Kasumi-1 (cell line): ENCODE measurements at regions not wholly inside any gene's neighbourhood (a gene's known extent, or its start where the extent isn't known, plus 50 kb on each side); places are given as distances from the start of the nearest gene placed in this dataset.
"Not testable (repeated sequence)": the region's sequence is repeated elsewhere in the genome, so short reads cannot be mapped to it uniquely, and the experiment has no call there.

Experiments used
- DNase-seq, 2 experiments: peaks; one replicate each; lab custom pipeline; 2025; lab: John Stamatoyannopoulos, UW

DNA sequence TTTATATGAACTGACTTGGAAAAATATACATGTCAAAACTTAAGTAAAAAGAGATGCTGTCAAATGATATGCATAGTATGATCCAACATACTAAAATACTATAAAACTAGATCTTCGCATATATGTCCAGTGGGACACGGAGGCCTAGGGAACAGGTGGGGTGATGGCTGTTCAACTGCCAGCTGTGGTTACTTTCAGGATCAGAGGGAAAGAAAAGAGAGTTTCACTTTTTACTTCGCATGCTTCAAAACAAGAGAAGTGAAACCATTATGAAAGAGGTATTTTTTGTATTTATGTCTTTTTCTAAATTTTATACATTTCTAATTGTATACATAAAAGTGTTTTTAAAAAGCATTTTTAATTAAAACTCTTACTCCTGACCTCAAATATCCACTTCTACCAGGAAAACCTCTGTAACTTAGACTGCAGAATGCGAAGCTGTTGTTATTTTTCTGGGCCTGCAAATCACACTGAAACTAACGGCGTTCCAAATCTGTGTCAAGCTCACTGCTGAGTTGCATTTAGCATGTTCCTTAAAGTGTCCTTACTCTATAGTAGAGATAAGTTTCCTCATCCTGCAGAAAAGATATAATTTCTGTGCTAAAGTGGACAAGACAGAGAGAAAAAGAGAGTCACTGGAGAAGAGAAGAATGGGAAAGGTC is 97.8 kb upstream of the SLC35G4 start:
- DNase-seq: no peak

DNA sequence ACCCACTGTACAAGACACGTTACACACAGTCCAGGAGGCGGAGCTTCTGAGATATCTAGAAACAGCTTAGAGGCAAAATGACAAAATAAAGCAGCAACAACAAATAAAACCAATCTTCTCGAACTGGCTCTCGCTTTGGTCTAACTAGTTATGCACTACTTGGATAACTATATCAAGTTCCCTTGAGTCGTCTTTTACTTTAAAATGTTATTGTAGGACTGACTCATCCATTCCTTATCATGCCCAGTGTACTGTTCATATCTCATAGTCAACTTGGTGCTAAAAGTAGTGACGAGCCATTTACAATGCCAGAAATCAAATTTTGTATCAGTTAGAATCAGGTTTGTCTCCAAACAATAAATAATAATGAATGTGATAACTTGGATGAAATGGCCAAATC is 102.5 kb upstream of the SLC35G4 start:
- no peak for DNase-seq

- no peak for DNase-seq
Measured at GRCh38 chr18:11505993-11506392, 103.4 kb upstream of the SLC35G4 start.

DNA sequence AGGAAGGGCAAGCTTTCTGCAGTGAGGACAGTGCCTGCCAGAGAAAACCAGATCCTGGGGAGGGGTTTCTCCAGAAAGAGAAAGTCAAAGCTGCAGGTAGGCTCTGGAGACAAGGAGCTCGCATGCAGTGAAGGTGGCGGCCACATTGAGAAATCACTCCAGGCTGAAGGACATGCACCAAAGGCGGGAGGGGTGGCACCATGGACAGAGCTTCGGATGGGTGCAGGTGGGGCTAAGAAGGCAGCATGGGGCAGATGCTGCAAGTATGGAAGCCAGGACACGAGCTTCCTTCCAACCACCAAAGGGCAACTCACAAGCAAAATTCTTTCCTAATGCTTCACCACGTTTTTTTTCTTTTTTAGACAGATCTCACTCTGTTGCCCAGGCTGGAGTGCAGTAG is 104.4 kb upstream of the SLC35G4 start:
- DNase-seq: no peak

DNA sequence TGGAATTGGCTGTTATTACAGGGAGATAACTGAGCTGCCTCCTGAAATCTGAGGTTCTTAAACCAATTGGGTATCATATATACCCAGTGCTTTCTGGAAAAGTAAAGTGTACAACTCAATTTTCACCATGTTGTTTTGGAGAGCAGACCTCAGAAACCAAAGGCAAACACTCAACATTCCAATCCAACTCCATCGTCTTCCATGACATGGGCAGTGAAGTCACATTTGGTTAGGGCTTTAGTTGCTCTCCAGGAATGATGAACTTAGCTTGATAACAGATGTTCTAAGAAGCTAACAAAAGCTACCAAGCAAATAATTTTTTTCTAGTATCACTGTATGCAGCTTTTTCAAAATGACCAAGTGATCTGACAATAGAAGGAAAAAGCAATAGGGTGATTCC is 107.0 kb upstream of the SLC35G4 start:
- DNase-seq: no peak

DNA sequence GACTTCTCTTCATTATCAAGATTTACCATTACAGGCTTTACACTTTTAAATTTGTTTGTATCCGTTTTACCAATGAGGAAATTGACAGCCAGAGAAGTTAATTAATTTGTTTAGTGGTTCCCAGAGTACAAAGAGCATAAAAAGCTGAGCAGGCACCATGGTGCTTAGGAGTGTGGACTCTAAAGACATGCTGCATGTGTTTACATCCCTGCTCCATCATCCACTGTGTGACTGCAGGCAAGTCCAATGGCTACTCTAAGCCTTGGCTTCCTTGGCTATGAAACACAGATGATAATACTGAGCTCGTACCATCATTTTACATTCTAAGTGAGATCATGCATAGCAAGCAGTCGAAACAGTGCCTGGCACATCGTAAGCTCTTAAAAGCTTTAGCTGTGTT is 108.0 kb upstream of the SLC35G4 start:
- DNase-seq: no peak

DNA sequence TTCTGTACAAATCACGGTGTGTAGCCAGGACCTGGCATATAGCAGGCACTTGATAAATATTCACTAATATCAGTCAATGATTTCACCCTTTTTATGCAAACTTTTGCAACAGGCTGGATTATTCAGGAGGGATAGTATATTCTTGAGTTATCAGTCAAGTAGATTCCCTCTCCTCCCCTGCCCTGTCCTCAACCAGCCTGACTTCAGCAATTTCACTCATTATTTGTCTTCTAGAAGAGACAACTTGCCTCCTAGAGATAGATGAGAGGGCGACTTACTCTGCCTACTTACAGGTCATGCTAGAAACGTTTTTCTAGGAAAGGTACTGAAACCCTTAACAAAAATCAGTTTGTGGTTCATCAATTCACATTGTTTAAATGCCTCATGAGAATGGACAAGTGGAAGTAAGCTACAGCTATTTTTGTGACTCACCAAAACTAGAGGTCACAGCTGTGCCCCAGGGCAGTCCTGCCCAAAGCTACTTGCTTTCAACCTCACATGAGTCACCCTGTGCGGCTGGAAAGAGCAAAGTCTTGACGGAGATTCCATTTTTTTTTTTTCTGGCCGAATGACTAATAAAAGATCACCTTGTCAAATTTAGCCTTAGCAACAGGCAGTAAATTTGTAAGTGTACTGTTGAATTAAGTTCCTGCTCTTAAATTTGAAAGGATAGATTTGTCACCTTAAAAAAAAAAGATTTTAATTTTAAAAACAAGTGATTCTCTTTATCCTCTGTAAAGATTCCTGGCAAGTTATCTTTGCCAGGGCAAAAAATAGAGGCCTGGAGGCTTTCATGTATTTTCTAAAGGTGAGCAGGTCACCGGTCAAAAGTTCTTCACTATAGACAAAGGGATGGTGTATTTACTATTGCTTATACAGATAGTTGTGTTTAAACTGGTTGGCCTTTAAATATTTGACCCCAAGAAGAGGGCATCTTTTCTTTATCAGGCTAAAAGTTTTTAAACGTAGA is 109.0 kb upstream of the SLC35G4 start:
- no peak for DNase-seq

DNA sequence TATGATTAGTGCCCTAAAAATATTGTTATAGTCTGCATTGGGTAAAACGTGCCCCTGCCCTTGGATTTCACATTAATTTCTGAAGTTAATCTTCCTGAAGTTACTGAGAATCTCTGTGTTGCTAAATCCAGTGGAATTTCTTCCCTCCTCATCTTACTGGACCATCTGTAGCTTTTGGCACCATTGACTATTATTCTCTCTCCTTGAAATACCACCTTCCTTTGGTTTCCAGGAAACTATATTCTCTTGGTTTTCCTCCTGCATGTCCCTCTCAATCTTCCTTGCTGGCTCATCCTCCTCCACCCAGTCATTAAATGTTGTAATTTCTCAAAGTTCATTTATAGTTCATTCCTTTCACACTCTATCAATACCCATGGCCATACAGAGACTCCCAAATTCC is 110.6 kb upstream of the SLC35G4 start:
- DNase-seq: no peak

- DNase-seq: no peak
Measured at GRCh38 chr18:11497585-11497984, 111.8 kb upstream of the SLC35G4 start.

DNA sequence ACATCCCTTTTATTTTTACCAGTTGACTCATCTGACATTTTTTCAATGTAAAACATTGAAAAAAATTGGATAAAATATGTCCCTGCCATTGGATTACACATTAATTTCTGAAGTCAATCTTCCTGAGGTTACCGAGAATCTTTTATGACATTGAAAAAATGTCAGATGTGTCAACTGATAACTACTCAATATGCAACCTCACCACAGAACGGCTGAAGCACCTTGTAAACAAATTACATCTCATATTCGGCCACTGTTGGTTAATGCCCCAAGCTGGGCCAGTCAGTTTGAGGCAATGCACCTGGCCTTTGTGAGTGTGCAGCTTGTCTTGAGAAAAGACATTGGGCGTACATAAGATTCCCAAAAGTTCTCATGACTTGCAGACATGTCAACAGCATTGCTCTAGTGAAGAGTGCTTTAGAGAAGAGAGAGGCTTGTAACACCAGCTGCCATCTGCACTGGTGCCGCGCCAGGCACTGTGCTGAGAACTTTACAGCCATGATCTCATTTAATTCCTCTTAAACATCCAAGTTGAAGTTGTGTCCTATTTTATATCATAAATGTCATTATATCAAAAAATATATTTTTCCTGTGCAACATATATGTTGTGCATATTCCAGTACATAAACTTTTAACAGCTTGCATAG is 112.7 kb upstream of the SLC35G4 start:
- no peak for DNase-seq

GRCh38 chr18:11495441-11495840 is 114.0 kb upstream of the SLC35G4 start:
- DNase-seq: no peak

DNA sequence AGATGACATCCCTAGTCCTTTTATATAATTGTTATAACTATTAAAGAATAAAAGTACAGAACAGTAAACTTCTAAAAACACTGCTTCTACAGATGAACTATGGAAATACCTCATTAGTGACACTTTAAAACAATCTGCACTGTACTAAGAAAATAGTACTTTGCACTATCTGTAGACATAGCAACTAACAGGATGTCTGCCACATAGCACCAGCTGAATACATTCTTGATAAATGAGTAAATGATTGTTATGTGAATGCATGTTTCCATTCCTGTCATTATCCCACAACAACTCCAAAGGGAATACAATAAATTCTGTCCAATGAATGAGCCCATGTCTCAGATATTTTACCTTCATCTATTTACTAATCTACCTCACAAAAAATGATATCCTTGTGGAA is 115.3 kb upstream of the SLC35G4 start:
- DNase-seq: no peak

DNA sequence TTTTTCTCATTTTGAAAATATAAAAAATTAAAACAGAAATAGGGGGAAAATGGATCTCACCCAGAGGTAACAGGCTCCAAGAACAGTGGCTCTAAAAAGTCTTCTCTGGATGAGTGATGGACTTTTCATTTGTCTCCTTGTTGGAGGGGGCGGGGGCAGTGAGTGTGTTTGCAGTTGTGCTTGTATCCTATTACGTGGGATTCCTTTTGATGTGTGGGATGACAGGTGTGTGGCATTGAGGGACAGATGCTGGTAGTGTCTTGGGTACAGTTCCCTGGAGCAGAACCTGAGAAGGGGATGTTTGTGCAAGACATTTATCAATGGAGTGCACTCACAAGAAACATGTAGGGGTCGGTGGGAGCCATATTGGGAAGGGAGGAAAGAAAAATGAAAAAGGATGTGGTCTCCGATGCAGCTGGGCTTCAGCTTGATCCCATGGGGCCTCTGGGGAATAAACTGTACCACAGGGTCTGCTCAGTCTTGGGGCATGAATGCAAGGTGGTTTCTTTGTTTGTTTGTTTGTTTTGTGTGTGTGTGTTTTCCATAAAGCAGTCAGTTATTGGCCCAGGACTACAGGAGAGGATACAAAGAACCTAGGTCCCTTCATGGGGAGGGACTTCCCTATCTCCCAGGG is 120.0 kb upstream of the SLC35G4 start:
- no peak for DNase-seq

DNA sequence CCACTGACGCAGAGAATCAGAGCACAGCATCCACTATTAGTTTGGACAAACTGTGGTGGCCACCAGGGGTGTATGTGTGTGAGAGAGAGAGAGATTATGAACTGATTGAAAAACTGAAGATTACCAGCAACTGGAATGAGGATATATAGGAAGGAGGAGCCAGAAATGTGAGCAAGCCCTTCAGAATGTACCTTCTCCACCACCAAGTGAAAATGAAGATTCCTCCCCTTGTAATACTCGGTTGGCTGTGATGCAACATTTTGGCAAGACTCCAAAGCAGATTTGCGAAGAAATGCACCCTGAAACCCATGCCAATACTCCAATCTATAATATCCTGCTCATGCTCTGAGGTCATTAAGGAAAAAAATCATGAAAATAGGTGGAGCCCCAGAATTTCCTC is 121.2 kb upstream of the SLC35G4 start:
- no peak for DNase-seq

- DNase-seq: no peak
Measured at GRCh38 chr18:11487390-11487789, 122.0 kb upstream of the SLC35G4 start.

- DNase-seq: no peak
Measured at GRCh38 chr18:11482271-11482670, 127.1 kb upstream of the SLC35G4 start.

DNA sequence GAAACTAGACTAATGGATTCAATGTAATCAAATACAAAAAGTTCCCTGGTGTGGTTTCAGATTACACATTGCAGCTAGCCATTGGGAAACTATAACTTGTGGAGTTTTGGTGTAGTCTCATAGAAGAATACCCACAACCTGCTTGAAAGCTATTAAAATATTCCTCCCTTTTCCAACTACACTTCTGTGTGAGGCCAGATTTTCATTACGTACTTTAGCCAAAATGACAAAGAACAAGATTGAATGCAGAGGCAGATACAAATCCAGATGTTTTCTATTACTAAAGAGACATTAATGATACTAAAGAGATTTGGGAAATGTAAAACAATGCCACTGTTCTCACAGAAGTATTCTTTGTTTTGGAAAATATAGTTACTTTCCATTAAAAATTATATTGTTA is 128.7 kb upstream of the SLC35G4 start:
- no peak for DNase-seq

- not testable (repeated sequence) for DNase-seq
Measured at GRCh38 chr18:11479031-11479430, 130.4 kb upstream of the SLC35G4 start.

DNA sequence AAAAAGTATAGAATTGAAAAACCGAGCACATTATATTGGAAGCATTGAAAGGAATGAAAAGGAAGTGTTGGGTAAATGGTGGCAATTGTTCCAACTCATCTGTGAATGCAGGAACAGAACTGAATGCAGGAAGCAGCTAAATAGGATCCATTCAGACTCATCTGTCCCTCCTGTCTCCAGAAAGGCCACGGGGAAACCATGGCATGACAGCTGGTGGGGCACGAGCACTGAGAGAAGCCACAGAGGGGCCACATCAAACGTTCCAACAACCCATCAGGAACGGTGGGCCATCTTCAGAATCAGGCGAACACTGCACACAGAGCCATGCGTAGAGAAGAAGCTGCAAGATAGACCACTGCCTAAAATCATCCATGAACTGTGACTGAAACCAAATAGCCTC is 138.5 kb upstream of the SLC35G4 start:
- no peak for DNase-seq

DNA sequence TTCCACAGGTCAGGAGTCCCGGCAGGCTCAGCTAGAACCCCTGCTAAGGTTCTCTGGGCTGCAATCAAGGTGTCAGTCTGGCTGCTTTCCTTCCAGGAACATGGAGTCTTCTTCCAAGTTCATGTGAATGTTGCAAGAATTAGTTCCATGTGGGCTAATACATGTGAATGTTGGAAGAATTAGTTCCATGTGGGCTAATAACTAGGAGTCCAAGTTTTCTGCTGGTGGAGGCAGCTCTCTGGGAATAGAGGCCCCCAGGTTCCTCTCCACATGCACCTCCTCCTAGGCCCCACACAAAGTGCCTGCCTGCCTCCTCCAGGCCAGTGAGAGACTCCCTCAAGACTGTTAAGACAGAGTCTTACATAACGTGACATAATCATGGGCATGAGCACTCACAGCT is 140.8 kb upstream of the SLC35G4 start:
- DNase-seq: no peak

- DNase-seq: no peak
Measured at GRCh38 chr18:11468120-11468519, 141.3 kb upstream of the SLC35G4 start.

DNA sequence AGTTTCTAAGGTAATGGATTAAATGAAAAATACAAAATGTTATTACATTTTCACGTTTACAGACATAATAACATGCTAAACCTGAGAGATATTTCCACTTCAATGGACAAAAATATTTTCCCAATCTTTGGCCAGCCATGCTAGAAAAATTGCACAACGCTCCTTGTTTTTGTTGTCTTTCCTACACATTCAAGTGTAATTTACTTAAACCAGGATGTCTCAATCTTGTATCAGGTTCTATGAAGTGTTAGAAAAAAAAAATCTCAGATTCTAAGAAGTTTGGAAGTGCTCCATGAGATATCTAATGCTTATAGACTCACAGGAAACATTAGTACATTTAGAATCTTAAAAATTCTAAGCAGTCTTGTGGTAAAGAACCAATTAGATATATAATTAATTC is 141.8 kb upstream of the SLC35G4 start:
- DNase-seq: no peak
